Activated CD4-positive, alpha-beta T cell treated with anti-CD3 and anti-CD28 coated beads, Interleukin-2, amount 50 U/mL, for 1 hour (primary cell): ENCODE measurements at regions not wholly inside any gene's neighbourhood (a gene's known extent, or its start where the extent isn't known, plus 50 kb on each side); places are given as distances from the start of the nearest gene placed in this dataset.
"Not testable (repeated sequence)": the region's sequence is repeated elsewhere in the genome, so short reads cannot be mapped to it uniquely, and the experiment has no call there.

Source experiments
- DNase-seq: peaks from one replicate; pipeline ENCODE4 v3.0.0-alpha.2; 2020

- DNase-seq = not testable (repeated sequence)
These were observed 170.9 kb downstream of the BCL2L11 start for GRCh38 chr2:111291566-111291965.

GRCh38 chr2:111292232-111292968 is 171.7 kb downstream of the BCL2L11 start:
- DNase-seq = not testable (repeated sequence)

GRCh38 chr2:111294699-111295098 is 174.0 kb downstream of the BCL2L11 start:
- not testable (repeated sequence) for DNase-seq

GRCh38 chr2:111296122-111296804 is 175.5 kb downstream of the BCL2L11 start:
- not testable (repeated sequence) for DNase-seq

- DNase-seq = not testable (repeated sequence)
These were observed 176.4 kb downstream of the BCL2L11 start for GRCh38 chr2:111297128-111297527.

GRCh38 chr2:111298927-111299326 is 178.2 kb downstream of the BCL2L11 start:
- not testable (repeated sequence) for DNase-seq

GRCh38 chr2:111299635-111300034 is 178.9 kb downstream of the BCL2L11 start:
- DNase-seq = not testable (repeated sequence)

GRCh38 chr2:111301677-111302076 is 181.0 kb downstream of the BCL2L11 start:
- not testable (repeated sequence) for DNase-seq

- not testable (repeated sequence) for DNase-seq
These were observed 181.9 kb downstream of the BCL2L11 start for GRCh38 chr2:111302397-111303218.

- DNase-seq = not testable (repeated sequence)
These were observed 186.6 kb downstream of the BCL2L11 start for GRCh38 chr2:111307302-111307701.

- not testable (repeated sequence) for DNase-seq
These were observed 188.7 kb downstream of the BCL2L11 start for GRCh38 chr2:111309231-111310075.

GRCh38 chr2:111310395-111310794 is 189.7 kb downstream of the BCL2L11 start:
- DNase-seq = not testable (repeated sequence)

- DNase-seq = not testable (repeated sequence)
These were observed 190.9 kb downstream of the BCL2L11 start for GRCh38 chr2:111311568-111311967.

- not testable (repeated sequence) for DNase-seq
These were observed 192.3 kb downstream of the BCL2L11 start for GRCh38 chr2:111312897-111313607.

- DNase-seq = not testable (repeated sequence)
These were observed 193.0 kb downstream of the BCL2L11 start for GRCh38 chr2:111313711-111314110.

- not testable (repeated sequence) for DNase-seq
These were observed 194.6 kb downstream of the BCL2L11 start for GRCh38 chr2:111315188-111315917.

GRCh38 chr2:111316221-111316741 is 195.6 kb downstream of the BCL2L11 start:
- not testable (repeated sequence) for DNase-seq

- DNase-seq = not testable (repeated sequence)
These were observed 196.3 kb downstream of the BCL2L11 start for GRCh38 chr2:111316881-111317549.

- not testable (repeated sequence) for DNase-seq
These were observed 198.8 kb downstream of the BCL2L11 start for GRCh38 chr2:111319552-111319951.

GRCh38 chr2:111320264-111320663 is 199.6 kb downstream of the BCL2L11 start:
- DNase-seq = not testable (repeated sequence)
